ENCODE measurements at regions not wholly inside any gene's neighbourhood (a gene's known extent, or its start where the extent isn't known, plus 50 kb on each side); places are given as distances from the start of the nearest gene placed in this dataset.
"Not testable (repeated sequence)": the region's sequence is repeated elsewhere in the genome, so short reads cannot be mapped to it uniquely, and the experiment has no call there.

- H3K79me2 ChIP-seq (ENCODE audit: insufficient read depth, low read length), result no peaks in the 10 kb centered on the region
- no peaks in the 10 kb centered on the region for H3K4me1 Mint-ChIP-seq (ENCODE audit: low read depth, unreplicated experiment)
- H3K36me3 Mint-ChIP-seq (ENCODE audit: low read depth, unreplicated experiment), result no peaks in the 10 kb centered on the region
- H3K4me3 Mint-ChIP-seq (ENCODE audit: unreplicated experiment), result no peak overlapping the region
- no peak overlapping the region for H2AFZ ChIP-seq (ENCODE audit: low read depth, low read length)
- H3K27ac Mint-ChIP-seq (ENCODE audit: unreplicated experiment), result no peak overlapping the region
- no peaks in the 10 kb centered on the region for H3K27me3 ChIP-seq (ENCODE audit: insufficient read depth, low read length)
- no peaks in the 10 kb centered on the region for H4K20me1 ChIP-seq (ENCODE audit: insufficient read depth, low read length)
- H3K4me1 ChIP-seq (ENCODE audit: insufficient read depth, low read length), result no peaks in the 10 kb centered on the region
- no peak for TF ChIP-seq EZH2 (IDR thresholded peaks at IDR 0.05; ENCODE audit: insufficient read depth, low read length)
- no peak for TF ChIP-seq CTCF (IDR thresholded peaks at IDR 0.05; ENCODE audit: insufficient read depth, low read depth, low read length)
- no peak for FAIRE-seq
- no peak for DNase-seq (ENCODE audit: low read depth)
- no peak overlapping the region for H3K4me3 ChIP-seq (ENCODE audit: insufficient read depth, low read depth, low read length)
- H3K9me3 ChIP-seq (ENCODE audit: insufficient read depth, low read depth, low read length), result no peaks in the 10 kb centered on the region
- H3K9ac ChIP-seq (ENCODE audit: low read length), result no peak overlapping the region
- no peaks in the 10 kb centered on the region for H3K9me3 Mint-ChIP-seq (ENCODE audit: unreplicated experiment)
- peaks cover 22% of the 10 kb centered on the region for H3K27me3 Mint-ChIP-seq (ENCODE audit: low read depth, unreplicated experiment)
- H3K27ac ChIP-seq (ENCODE audit: low read depth, low read length), result no peak overlapping the region
- no peaks in the 10 kb centered on the region for H3K36me3 ChIP-seq (ENCODE audit: insufficient read depth, low read length)
- H3K4me2 ChIP-seq (ENCODE audit: low read length), result no peak overlapping the region
Observed at GRCh38 chr19:30112171-30112570, 170.1 kb downstream of the URI1 start.

DNA sequence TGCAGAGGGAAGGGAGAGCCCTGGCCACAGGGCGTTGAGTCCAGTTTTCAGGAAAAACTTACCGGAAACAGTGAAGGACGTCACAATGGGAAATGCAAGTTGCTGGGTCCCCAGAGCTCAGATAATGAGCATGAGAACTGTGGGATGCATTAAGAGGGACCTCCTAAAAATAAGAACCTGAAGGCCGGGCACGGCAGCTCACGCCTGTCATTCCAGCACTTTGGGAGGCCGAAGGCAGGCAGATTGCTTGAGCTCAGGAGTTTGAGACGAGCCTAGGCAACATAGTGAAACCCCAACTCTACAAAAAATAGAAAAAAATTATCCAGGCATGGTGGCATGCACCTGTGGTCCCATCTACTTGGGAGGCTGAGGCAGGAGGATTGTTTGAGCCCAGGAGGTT lies 170.6 kb downstream of the URI1 start:
- H3K4me3 Mint-ChIP-seq (ENCODE audit: unreplicated experiment), result no peak overlapping the region
- DNase-seq (ENCODE audit: low read depth) (no peak), FAIRE-seq (no peak)
- H3K9me3 Mint-ChIP-seq (ENCODE audit: unreplicated experiment), result no peaks in the 10 kb centered on the region
- H3K4me2 ChIP-seq (ENCODE audit: low read length), result no peak overlapping the region
- H3K27me3 ChIP-seq (ENCODE audit: insufficient read depth, low read length), result no peaks in the 10 kb centered on the region
- no peak overlapping the region for H3K4me3 ChIP-seq (ENCODE audit: insufficient read depth, low read depth, low read length)
- no peaks in the 10 kb centered on the region for H3K4me1 ChIP-seq (ENCODE audit: insufficient read depth, low read length)
- H3K27ac Mint-ChIP-seq (ENCODE audit: unreplicated experiment), result no peak overlapping the region
- H2AFZ ChIP-seq (ENCODE audit: low read depth, low read length), result no peak overlapping the region
- no peak overlapping the region for H3K27ac ChIP-seq (ENCODE audit: low read depth, low read length)
- no peaks in the 10 kb centered on the region for H3K79me2 ChIP-seq (ENCODE audit: insufficient read depth, low read length)
- TF ChIP-seq CTCF (IDR thresholded peaks at IDR 0.05; ENCODE audit: insufficient read depth, low read depth, low read length) (no peak), EZH2 (IDR thresholded peaks at IDR 0.05; ENCODE audit: insufficient read depth, low read length) (no peak)
- H3K4me1 Mint-ChIP-seq (ENCODE audit: low read depth, unreplicated experiment), result no peaks in the 10 kb centered on the region
- H3K9me3 ChIP-seq (ENCODE audit: insufficient read depth, low read depth, low read length), result no peaks in the 10 kb centered on the region
- no peak overlapping the region for H3K9ac ChIP-seq (ENCODE audit: low read length)
- no peaks in the 10 kb centered on the region for H4K20me1 ChIP-seq (ENCODE audit: insufficient read depth, low read length)
- H3K36me3 Mint-ChIP-seq (ENCODE audit: low read depth, unreplicated experiment), result no peaks in the 10 kb centered on the region
- peaks cover 22% of the 10 kb centered on the region for H3K27me3 Mint-ChIP-seq (ENCODE audit: low read depth, unreplicated experiment)
- H3K36me3 ChIP-seq (ENCODE audit: insufficient read depth, low read length), result no peaks in the 10 kb centered on the region

- no peak overlapping the region for H3K4me3 Mint-ChIP-seq (ENCODE audit: unreplicated experiment)
- Histone ChIP-seq H3K4me1 (ENCODE audit: insufficient read depth, low read length) (no peaks in the 10 kb centered on the region), H3K27me3 (ENCODE audit: insufficient read depth, low read length) (no peaks in the 10 kb centered on the region), H3K9me3 (ENCODE audit: insufficient read depth, low read depth, low read length) (no peaks in the 10 kb centered on the region), H4K20me1 (ENCODE audit: insufficient read depth, low read length) (no peaks in the 10 kb centered on the region), H3K9ac (ENCODE audit: low read length) (no peak overlapping the region), H3K79me2 (ENCODE audit: insufficient read depth, low read length) (no peaks in the 10 kb centered on the region), H3K27ac (ENCODE audit: low read depth, low read length) (no peak overlapping the region), H3K36me3 (ENCODE audit: insufficient read depth, low read length) (no peaks in the 10 kb centered on the region), H3K4me3 (ENCODE audit: insufficient read depth, low read depth, low read length) (no peak overlapping the region), H2AFZ (ENCODE audit: low read depth, low read length) (no peak overlapping the region), H3K4me2 (ENCODE audit: low read length) (no peak overlapping the region)
- no peaks in the 10 kb centered on the region for H3K36me3 Mint-ChIP-seq (ENCODE audit: low read depth, unreplicated experiment)
- peaks cover 22% of the 10 kb centered on the region for H3K27me3 Mint-ChIP-seq (ENCODE audit: low read depth, unreplicated experiment)
- no peak overlapping the region for H3K27ac Mint-ChIP-seq (ENCODE audit: unreplicated experiment)
- H3K4me1 Mint-ChIP-seq (ENCODE audit: low read depth, unreplicated experiment), result no peaks in the 10 kb centered on the region
- no peaks in the 10 kb centered on the region for H3K9me3 Mint-ChIP-seq (ENCODE audit: unreplicated experiment)
- FAIRE-seq (no peak), DNase-seq (ENCODE audit: low read depth) (no peak)
- TF ChIP-seq EZH2 (IDR thresholded peaks at IDR 0.05; ENCODE audit: insufficient read depth, low read length) (no peak), CTCF (IDR thresholded peaks at IDR 0.05; ENCODE audit: insufficient read depth, low read depth, low read length) (no peak)
Observed at GRCh38 chr19:30113186-30113585, 171.1 kb downstream of the URI1 start.

DNA sequence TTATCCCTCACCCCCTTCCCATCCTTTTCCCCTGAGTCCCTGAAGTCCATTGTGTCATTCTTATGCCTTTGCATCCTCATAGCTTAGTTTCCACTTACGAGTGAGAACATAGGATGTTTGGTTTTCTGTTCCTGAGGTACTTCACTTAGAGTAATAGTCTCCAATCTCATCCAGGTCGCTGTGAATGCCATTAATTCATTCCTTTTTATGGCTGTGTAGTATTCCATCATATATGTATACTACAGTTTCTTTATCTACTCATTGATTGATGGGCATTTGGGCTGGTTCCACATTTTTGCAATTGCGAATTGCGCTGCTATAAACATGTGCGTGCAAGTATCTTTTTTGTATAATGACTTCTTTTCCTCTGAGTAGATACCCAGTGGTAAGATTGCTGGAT lies 172.1 kb downstream of the URI1 start:
- not testable (repeated sequence) for H3K36me3 Mint-ChIP-seq (ENCODE audit: low read depth, unreplicated experiment); H3K4me2 ChIP-seq (ENCODE audit: low read length); H3K36me3 ChIP-seq (ENCODE audit: insufficient read depth, low read length); H3K4me3 Mint-ChIP-seq (ENCODE audit: unreplicated experiment); H3K27ac ChIP-seq (ENCODE audit: low read depth, low read length); H3K27me3 ChIP-seq (ENCODE audit: insufficient read depth, low read length); H3K4me1 Mint-ChIP-seq (ENCODE audit: low read depth, unreplicated experiment); H2AFZ ChIP-seq (ENCODE audit: low read depth, low read length); H4K20me1 ChIP-seq (ENCODE audit: insufficient read depth, low read length); H3K4me1 ChIP-seq (ENCODE audit: insufficient read depth, low read length); H3K9ac ChIP-seq (ENCODE audit: low read length); H3K4me3 ChIP-seq (ENCODE audit: insufficient read depth, low read depth, low read length); FAIRE-seq; H3K9me3 Mint-ChIP-seq (ENCODE audit: unreplicated experiment); H3K79me2 ChIP-seq (ENCODE audit: insufficient read depth, low read length); DNase-seq (ENCODE audit: low read depth); H3K9me3 ChIP-seq (ENCODE audit: insufficient read depth, low read depth, low read length); H3K27ac Mint-ChIP-seq (ENCODE audit: unreplicated experiment)
- H3K27me3 Mint-ChIP-seq (ENCODE audit: low read depth, unreplicated experiment), result peaks cover 26% of the 10 kb centered on the region
